ENCODE measurements at regions not wholly inside any gene's neighbourhood (a gene's known extent, or its start where the extent isn't known, plus 50 kb on each side); places are given as distances from the start of the nearest gene placed in this dataset.

- peaks cover 2% of the 10 kb centered on the region for H3K36me3 Mint-ChIP-seq (ENCODE audit: low read depth)
- H3K4me3 ChIP-seq: no peak overlapping the region
- DNase-seq (ENCODE audit: low spot score) (no peak), ATAC-seq (no peak)
- no peak overlapping the region for H3K4me3 Mint-ChIP-seq
- H3K27ac Mint-ChIP-seq: no peak overlapping the region
- H3K27me3 Mint-ChIP-seq (ENCODE audit: insufficient read depth, low read depth, poor library complexity): peaks cover 6% of the 10 kb centered on the region
- H3K4me1 ChIP-seq (ENCODE audit: insufficient read depth): peaks cover 50% of the 10 kb centered on the region
- H2AFZ ChIP-seq: no peak overlapping the region
- H3K9me3 Mint-ChIP-seq: peaks cover 9% of the 10 kb centered on the region
- no peaks in the 10 kb centered on the region for H3K36me3 ChIP-seq (ENCODE audit: insufficient read depth)
- no peak for TF ChIP-seq CREB1 (CRISPR knock-in tag; IDR thresholded peaks at IDR 0.05; ENCODE audit: low read depth)
- no peak for TF ChIP-seq CTCF (conservative IDR thresholded peaks at IDR 0.05; ENCODE audit: low read depth in 2 of 2)
- no peak for TF ChIP-seq EZH2phosphoT487 (IDR thresholded peaks at IDR 0.05; ENCODE audit: unreplicated experiment)
- TF ChIP-seq EZH2 (IDR thresholded peaks at IDR 0.05; ENCODE audit: low read depth, unreplicated experiment): no peak
- no peak for TF ChIP-seq ETS1 (IDR thresholded peaks at IDR 0.05)
- TF ChIP-seq JUNB (IDR thresholded peaks at IDR 0.05; ENCODE audit: unreplicated experiment): no peak
- no peak for TF ChIP-seq ZNF462 (CRISPR knock-in tag; IDR thresholded peaks at IDR 0.05)
- no peak for TF ChIP-seq REST (IDR thresholded peaks at IDR 0.05; ENCODE audit: unreplicated experiment)
- no peak for TF ChIP-seq ZNF114 (CRISPR knock-in tag; IDR thresholded peaks at IDR 0.05)
- TF ChIP-seq STAT1 (IDR thresholded peaks at IDR 0.05; ENCODE audit: unreplicated experiment): no peak
- TF ChIP-seq NANOG (IDR thresholded peaks at IDR 0.05; ENCODE audit: borderline replicate concordance): no peak
- TF ChIP-seq ZNF331 (CRISPR knock-in tag; IDR thresholded peaks at IDR 0.05; ENCODE audit: low read depth): no peak
- no peak for TF ChIP-seq POLR2AphosphoS5 (IDR thresholded peaks at IDR 0.05; ENCODE audit: low read depth)
- H3K27ac ChIP-seq (ENCODE audit: low read depth): no peak overlapping the region
- H3F3A ChIP-seq (replicated peaks; ENCODE audit: low read depth): peaks cover 11% of the 10 kb centered on the region
- no peaks in the 10 kb centered on the region for H3K79me2 ChIP-seq (replicated peaks; ENCODE audit: insufficient read depth)
- peaks cover 43% of the 10 kb centered on the region for H3K4me1 Mint-ChIP-seq
- H4K20me1 ChIP-seq (replicated peaks; ENCODE audit: insufficient read depth): no peaks in the 10 kb centered on the region
- H3K9me2 ChIP-seq (ENCODE audit: insufficient read depth): no peaks in the 10 kb centered on the region
- no peaks in the 10 kb centered on the region for H3K27me3 ChIP-seq (ENCODE audit: insufficient read depth)
- H3K4me2 ChIP-seq: no peak overlapping the region
These were observed 68.6 kb downstream of the RESF1 start for GRCh38 chr12:32027684-32028365.
